Vagina (tissue), 2 donors: ENCODE measurements at regions not wholly inside any gene's neighbourhood (a gene's known extent, or its start where the extent isn't known, plus 50 kb on each side); places are given as distances from the start of the nearest gene placed in this dataset.

ENCODE experiments used
- DNase-seq, 2 donors: peaks; one replicate each; pipeline ENCODE4 v3.0.0-alpha.2; 2017; ENCODE audit errors: extremely low spot score in 2 of 2
- H3K27ac ChIP-seq: fragments of 200-600 bp; sonication (generic); one replicate; pipeline ENCODE4 v1.5.1; 2019
- H3K27me3 ChIP-seq: fragments of 200-600 bp; sonication (generic); one replicate; pipeline ENCODE4 v1.5.1; 2019
- H3K36me3 ChIP-seq, 2 donors: fragments of 200-600 bp; sonication (generic); one replicate each; pipeline ENCODE4 v1.5.1; 2017 to 2019
- H3K4me1 ChIP-seq: fragments of 200-600 bp; sonication (generic); one replicate; pipeline ENCODE4 v1.5.1; 2019
- H3K4me3 ChIP-seq, 2 donors: fragments of 200-600 bp; sonication (generic); 1 replicate in 1 of 2; 2 replicates in 1 of 2; pipeline ENCODE4 v1.5.1; 2016 to 2019
- H3K9me3 ChIP-seq: fragments of 200-600 bp; sonication (generic); one replicate; pipeline ENCODE4 v1.5.1; 2019
- CTCF ChIP-seq, 3 experiments: fragments of 450-650 bp in 2 of 3; fragments of 200-600 bp in 1 of 3; sonication (generic) in 1 of 3; IDR thresholded peaks; one replicate each; pipeline ENCODE4 v1.5.1; 2017 to 2019; ENCODE audit warnings: antibody characterized with exemption in 3 of 3, mild to moderate bottlenecking in 2 of 3, moderate library complexity in 2 of 3
- POLR2A ChIP-seq, 2 donors: fragments of 450-650 bp; IDR thresholded peaks; one replicate each; pipeline ENCODE4 v1.6.1; 2017; ENCODE audit warnings: antibody characterized with exemption in 2 of 2, mild to moderate bottlenecking in 2 of 2, moderate library complexity in 2 of 2
- POLR2AphosphoS5 ChIP-seq, 2 donors: sonication (generic); formaldehyde crosslinking; IDR thresholded peaks; one replicate each; pipeline ENCODE4 v1.9.0; 2017; ENCODE audit warnings: antibody characterized with exemption in 2 of 2, mild to moderate bottlenecking in 2 of 2, low read depth in 1 of 2; ENCODE audit not compliant: insufficient read depth in 1 of 2
- intact Hi-C: fragments of 100-400 bp; cut with DNase I; formaldehyde crosslinking; loops from one replicate; pipeline ENCODE4 v1.15.1; 2023

GRCh38 chr13:38002606-38003005 is 133.0 kb upstream of the TRPC4 start:
- intact Hi-C loops, result no loop called here
- H3K36me3 ChIP-seq, result no peaks in the 10 kb centered on the region
- DNase-seq, result no peak
- H3K27me3 ChIP-seq, result no peaks in the 10 kb centered on the region
- H3K27ac ChIP-seq, result no peak overlapping the region
- H3K4me3 ChIP-seq, result no peak overlapping the region
- H3K4me1 ChIP-seq, result no peaks in the 10 kb centered on the region
- H3K9me3 ChIP-seq, result no peaks in the 10 kb centered on the region
- TF ChIP-seq POLR2A (IDR thresholded peaks at IDR 0.05) (no peak), POLR2AphosphoS5 (IDR thresholded peaks at IDR 0.05; ENCODE audit: insufficient read depth in 1 of 2, low read depth in 1 of 2) (no peak), CTCF (IDR thresholded peaks at IDR 0.05) (no peak)

- DNase-seq, result no peak
- intact Hi-C loops, result no loop called here
- H3K27ac ChIP-seq, result no peak overlapping the region
These were observed 128.1 kb upstream of the TRPC4 start for GRCh38 chr13:37997641-37998040.

GRCh38 chr13:37995092-37995491 is 125.5 kb upstream of the TRPC4 start:
- TF ChIP-seq POLR2AphosphoS5 (IDR thresholded peaks at IDR 0.05; ENCODE audit: insufficient read depth in 1 of 2, low read depth in 1 of 2) (no peak), POLR2A (IDR thresholded peaks at IDR 0.05) (no peak), CTCF (IDR thresholded peaks at IDR 0.05) (no peak)
- Histone ChIP-seq H3K36me3 (no peaks in the 10 kb centered on the region), H3K4me3 (no peak overlapping the region), H3K27me3 (no peaks in the 10 kb centered on the region), H3K9me3 (no peaks in the 10 kb centered on the region), H3K4me1 (no peaks in the 10 kb centered on the region), H3K27ac (no peak overlapping the region)
- intact Hi-C loops, result no loop called here
- DNase-seq, result no peak

More at GRCh38 chr13:37997641-37998040, 128.1 kb upstream of the TRPC4 start:
- TF ChIP-seq POLR2AphosphoS5 (IDR thresholded peaks at IDR 0.05; ENCODE audit: insufficient read depth in 1 of 2, low read depth in 1 of 2), result no peak
- Histone ChIP-seq H3K4me1 (no peaks in the 10 kb centered on the region), H3K9me3 (no peaks in the 10 kb centered on the region), H3K36me3 (no peaks in the 10 kb centered on the region), H3K27me3 (no peaks in the 10 kb centered on the region), H3K4me3 (no peak overlapping the region)

- no peaks in the 10 kb centered on the region for H3K4me1 ChIP-seq
- H3K4me3 ChIP-seq, result no peak overlapping the region
- no peaks in the 10 kb centered on the region for H3K9me3 ChIP-seq
- intact Hi-C loops, result no loop called here
- DNase-seq, result no peak
- no peaks in the 10 kb centered on the region for H3K27me3 ChIP-seq
- no peak for TF ChIP-seq POLR2A (IDR thresholded peaks at IDR 0.05)
- no peak for TF ChIP-seq POLR2AphosphoS5 (IDR thresholded peaks at IDR 0.05; ENCODE audit: insufficient read depth in 1 of 2, low read depth in 1 of 2)
- no peak for TF ChIP-seq CTCF (IDR thresholded peaks at IDR 0.05)
- no peaks in the 10 kb centered on the region for H3K36me3 ChIP-seq
- H3K27ac ChIP-seq, result no peak overlapping the region
These were observed 117.2 kb upstream of the TRPC4 start for GRCh38 chr13:37986811-37987210.

GRCh38 chr13:37985281-37985680 is 115.7 kb upstream of the TRPC4 start:
- Histone ChIP-seq H3K4me3 (no peak overlapping the region), H3K27ac (no peak overlapping the region), H3K4me1 (no peaks in the 10 kb centered on the region), H3K36me3 (no peaks in the 10 kb centered on the region), H3K27me3 (no peaks in the 10 kb centered on the region), H3K9me3 (no peaks in the 10 kb centered on the region)
- no peak for DNase-seq
- TF ChIP-seq CTCF (IDR thresholded peaks at IDR 0.05) (no peak), POLR2A (IDR thresholded peaks at IDR 0.05) (no peak), POLR2AphosphoS5 (IDR thresholded peaks at IDR 0.05; ENCODE audit: insufficient read depth in 1 of 2, low read depth in 1 of 2) (no peak)
- intact Hi-C loops, result no loop called here

GRCh38 chr13:37984357-37984756 is 114.8 kb upstream of the TRPC4 start:
- no peaks in the 10 kb centered on the region for H3K4me1 ChIP-seq
- no peak for DNase-seq
- no peak overlapping the region for H3K4me3 ChIP-seq
- H3K9me3 ChIP-seq, result no peaks in the 10 kb centered on the region
- H3K27ac ChIP-seq, result no peak overlapping the region
- intact Hi-C loops, result no loop called here
- TF ChIP-seq POLR2A (IDR thresholded peaks at IDR 0.05) (no peak), POLR2AphosphoS5 (IDR thresholded peaks at IDR 0.05; ENCODE audit: insufficient read depth in 1 of 2, low read depth in 1 of 2) (no peak), CTCF (IDR thresholded peaks at IDR 0.05) (no peak)
- no peaks in the 10 kb centered on the region for H3K36me3 ChIP-seq
- H3K27me3 ChIP-seq, result no peaks in the 10 kb centered on the region
